GM21619 (cell line): ENCODE measurements at regions not wholly inside any gene's neighbourhood (a gene's known extent, or its start where the extent isn't known, plus 50 kb on each side); places are given as distances from the start of the nearest gene placed in this dataset.
A peak's percentile ranks its signal among the peaks of the same experiment; 100 is the strongest.

ENCODE experiments used
- ATAC-seq: cut with Tn5 transposase; IDR thresholded peaks from one replicate; pipeline ENCODE4 v1.9.1; 2021; ENCODE audit not compliant: unreplicated experiment

GRCh38 chr10:107409522-107409921, 245.0 kb upstream of the SORCS1 start:
- ATAC-seq = peak; percentile 88

GRCh38 chr10:107398115-107398514, 233.6 kb upstream of the SORCS1 start:
- no peak for ATAC-seq

DNA sequence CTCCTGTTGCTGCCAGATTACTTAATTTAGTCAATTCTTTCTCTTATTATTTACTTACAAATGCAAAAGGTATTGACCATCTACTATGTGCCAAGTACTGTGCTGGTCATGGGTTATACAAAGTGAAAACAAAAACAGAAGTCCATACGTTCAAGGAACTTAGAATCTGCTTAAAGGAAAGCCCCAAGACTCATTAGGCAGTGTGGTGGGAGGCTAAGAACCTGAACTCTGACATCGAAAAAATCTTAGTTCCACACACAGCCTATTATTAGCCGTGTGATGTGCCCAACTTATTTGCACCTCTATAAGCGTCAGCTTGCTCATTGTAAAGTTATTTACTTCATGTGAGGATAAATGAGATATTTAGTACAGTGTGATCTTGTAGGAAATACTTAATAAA, 227.4 kb upstream of the SORCS1 start:
- no peak for ATAC-seq

- ATAC-seq = no peak
These were observed 226.1 kb upstream of the SORCS1 start for GRCh38 chr10:107390563-107390962.

- no peak for ATAC-seq
These were observed 218.9 kb upstream of the SORCS1 start for GRCh38 chr10:107383357-107383756.

DNA sequence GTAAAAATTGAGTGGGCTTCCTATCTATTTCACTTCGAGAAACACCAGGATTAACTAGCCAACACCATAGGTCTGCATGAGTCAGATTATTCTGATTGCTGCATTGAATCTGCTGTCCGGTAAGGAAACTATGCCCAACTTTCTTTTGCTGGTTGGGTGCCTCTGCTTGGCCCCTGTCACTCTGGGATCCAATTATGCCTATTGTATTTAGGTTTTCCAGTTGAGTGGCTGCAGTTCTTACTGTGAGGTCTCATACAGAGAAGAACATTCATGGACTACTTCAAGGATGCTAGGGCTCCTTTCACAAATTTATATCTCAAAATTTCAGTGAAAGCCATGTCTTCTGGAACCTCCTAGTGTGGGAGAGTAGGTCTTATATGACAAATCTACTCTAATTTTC, 215.1 kb upstream of the SORCS1 start:
- no peak for ATAC-seq

- ATAC-seq = no peak
These were observed 207.3 kb upstream of the SORCS1 start for GRCh38 chr10:107371801-107372200.

GRCh38 chr10:107364872-107365271, 200.4 kb upstream of the SORCS1 start:
- ATAC-seq = no peak

- no peak for ATAC-seq
These were observed 197.8 kb upstream of the SORCS1 start for GRCh38 chr10:107362306-107362705.

GRCh38 chr10:107357033-107357432, 192.5 kb upstream of the SORCS1 start:
- ATAC-seq = no peak

- no peak for ATAC-seq
These were observed 191.9 kb upstream of the SORCS1 start for GRCh38 chr10:107356396-107356795.

DNA sequence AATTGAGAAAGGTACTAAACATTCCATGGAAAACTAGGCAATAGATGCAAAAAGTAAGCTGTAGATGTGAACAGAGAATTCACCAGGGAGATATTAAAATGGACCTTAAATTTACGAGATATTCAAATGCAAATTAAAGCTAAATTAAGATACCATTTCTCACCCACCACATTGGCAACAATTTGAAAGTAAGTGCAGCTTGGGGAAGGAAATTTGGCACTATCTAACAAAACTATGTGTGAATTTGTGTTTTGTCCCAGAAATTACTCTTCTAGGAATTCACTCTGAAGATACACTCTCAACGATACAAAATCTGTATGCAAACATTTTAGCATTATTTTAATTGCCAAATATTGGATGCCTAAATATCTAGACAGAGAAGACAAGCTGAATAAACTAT, 178.2 kb upstream of the SORCS1 start:
- no peak for ATAC-seq

GRCh38 chr10:107341281-107341680, 176.8 kb upstream of the SORCS1 start:
- ATAC-seq = no peak

DNA sequence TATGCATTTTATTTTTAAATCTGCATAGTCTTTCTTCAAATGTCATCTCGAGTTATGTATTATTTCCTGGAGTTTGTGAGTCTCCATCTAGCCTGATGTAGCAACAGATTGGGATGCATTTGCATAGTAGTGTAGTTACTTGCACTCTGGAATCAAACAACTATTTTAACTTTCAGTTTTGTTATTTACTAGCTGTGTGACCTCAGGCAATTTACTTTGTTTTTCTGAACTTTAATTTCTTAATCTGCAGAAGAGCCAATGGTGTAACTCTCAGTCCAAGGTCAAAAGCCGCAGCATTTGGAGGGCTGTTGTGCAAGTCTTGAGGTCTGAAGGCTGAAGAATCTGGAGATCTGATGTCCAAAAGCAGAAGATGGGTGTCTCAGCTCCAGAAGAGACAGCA, 175.8 kb upstream of the SORCS1 start:
- no peak for ATAC-seq

DNA sequence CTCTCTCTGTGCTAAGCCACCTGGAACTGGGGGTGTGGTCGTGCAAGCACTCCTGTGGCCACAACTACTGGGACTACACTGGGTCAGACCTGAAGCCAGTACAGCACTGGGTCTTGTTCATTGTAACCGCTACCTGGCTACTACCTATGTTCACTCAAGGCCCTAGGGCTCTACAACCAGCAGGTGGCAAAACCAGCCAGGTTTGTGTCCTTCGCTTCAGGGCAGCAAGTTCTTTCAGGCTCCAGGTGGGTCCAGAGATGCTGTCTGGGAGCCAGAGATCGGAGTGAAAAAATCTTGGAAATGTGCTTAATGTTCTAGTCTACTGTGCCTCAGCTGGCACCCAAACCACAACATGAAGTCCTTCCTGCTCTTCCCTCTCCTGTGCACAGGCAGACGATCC, 171.6 kb upstream of the SORCS1 start:
- no peak for ATAC-seq

DNA sequence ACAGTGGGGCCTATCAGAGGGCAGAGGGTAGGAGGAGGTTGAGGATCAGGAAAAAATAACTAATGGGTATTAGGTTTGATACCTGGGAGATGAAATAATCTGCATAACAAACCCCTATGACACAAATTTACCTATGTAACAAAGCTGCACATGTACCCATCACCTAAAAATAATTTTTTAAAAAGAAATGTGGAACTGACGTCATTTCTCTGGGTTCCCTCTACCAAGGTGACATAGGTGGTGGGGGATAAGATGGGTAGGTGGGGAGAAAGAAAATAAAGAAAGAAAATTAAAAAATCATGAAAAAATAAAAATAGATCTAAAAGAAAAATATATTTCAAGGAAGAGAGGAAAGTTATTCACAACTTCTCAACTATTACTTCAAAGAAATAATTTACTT, 153.1 kb upstream of the SORCS1 start:
- no peak for ATAC-seq

DNA sequence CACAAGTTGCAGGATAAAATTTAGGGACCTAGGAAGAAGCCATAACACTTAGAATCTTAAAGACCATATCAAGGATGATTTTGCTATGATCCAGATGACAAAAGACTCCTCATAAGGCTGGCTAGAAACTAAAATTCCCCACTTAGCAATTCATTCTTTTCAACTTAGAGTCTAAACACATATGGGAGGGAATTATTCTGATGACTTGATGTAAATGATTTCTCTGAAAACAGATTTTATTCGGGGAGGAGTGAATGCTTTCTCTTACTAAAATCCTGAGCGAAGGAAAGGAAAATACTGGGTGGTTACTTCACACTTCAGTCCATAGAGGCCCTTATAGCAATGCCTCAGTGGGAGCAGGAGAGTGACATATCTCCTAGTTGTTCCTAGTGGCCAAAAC, 138.7 kb upstream of the SORCS1 start:
- no peak for ATAC-seq

DNA sequence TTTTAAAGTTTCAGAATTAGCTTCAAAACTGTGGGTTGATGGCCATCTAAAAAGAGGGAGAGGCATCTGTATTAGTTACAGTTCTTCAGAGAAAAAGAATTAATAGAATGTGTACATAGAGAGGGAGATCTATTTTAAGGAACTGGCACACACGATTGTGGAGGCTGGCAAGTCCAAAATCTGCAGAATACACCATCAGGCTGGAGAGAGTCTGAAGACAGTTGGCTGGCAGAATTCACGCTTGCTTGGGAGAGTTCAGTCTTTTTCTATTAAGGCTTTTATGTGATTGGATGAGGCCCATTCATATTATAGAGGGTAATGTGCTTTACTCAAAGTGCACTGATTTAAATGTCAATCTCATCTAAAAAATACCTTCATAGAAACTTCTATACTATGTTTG, 135.1 kb upstream of the SORCS1 start:
- no peak for ATAC-seq

DNA sequence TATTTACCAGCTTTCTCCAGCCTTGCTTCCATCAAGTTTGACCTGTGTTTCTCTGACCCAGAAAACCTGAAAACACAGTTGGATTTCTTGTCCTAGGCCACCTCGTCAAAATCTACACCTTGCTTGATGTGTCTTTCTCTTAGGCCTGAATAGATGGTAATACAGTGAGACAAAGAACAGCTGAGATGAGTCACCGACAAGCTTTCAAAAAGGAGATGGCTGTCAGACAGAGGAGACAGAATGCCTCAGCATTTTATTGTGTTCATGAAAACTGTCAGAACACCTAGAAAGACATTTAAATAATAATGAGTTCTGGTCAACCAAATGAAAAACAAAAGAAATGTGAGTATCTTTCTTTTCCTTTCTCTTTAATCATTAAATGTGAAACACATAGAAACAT, 119.7 kb upstream of the SORCS1 start:
- no peak for ATAC-seq

DNA sequence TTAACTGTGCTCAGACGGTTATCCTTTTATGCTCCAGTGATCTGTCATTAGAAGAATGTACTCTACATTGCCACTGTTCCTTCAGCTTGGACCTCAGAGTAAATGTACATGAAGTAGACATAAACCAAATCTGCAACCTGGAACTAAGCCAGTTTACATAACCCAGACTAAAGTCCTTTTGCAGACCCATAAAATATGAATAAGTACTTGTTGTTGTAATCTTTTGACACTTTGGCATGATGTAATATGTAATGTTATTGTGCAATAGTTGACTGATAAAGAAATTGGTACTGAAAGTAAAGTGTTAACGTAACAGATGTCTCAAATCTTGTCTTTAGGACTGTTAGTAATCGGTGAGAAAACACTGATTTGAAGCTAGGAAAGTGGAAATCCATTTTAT, 115.8 kb upstream of the SORCS1 start:
- ATAC-seq = no peak

DNA sequence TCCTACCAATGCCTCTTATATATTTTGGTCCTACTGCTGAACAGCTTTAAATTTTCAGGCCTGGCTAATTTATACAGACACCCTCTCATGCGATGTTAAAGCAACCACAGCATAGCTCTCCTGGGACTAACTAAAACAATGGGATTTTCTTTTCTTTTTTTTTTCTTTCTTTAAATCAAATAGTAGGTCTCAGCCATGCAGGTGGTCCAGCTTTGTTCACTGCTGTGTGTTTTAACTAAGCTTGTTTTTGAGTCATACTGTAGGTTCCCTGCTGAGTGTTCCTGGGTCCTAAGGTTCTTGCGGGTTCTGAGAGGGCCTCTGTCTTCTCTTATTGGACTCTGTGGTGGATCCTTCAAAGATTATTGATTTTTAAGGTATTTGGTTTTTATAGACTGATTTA, 113.1 kb upstream of the SORCS1 start:
- ATAC-seq = no peak

DNA sequence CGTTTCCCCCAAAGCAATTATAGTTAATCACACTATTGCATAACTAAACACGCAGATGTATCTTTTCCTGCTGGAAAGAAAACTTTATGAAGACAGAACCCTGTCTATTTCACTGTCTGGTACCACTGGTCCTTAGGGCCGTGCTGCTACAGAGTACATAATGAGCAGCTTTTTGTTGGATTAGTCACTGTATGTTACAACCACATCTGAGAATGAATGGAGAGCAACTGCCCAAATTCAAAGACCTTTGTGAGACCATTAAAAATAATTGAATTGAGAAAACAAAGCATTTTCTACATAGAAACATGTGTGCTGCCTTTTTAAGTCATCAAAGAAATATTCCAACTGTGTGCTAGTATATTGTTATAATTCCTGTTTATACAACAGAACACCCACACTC, 111.3 kb upstream of the SORCS1 start:
- no peak for ATAC-seq

DNA sequence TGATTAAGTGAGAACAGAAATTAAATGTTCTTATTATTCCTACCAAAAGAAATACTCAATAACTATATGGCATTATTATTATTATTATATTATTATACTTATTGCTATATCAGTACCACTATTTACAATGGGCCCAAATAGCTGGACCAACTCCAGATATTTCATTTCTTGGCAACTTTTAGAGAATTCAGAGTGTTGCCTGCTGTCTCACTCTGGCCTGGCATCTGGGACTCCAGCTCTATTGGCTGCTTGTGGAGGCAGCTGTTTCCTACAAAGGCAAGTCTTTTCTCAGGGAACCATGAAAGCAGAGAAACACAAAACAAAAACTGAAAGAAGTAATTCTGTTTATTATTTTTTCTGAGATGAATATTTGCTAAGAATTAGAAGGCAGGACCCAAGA, 105.1 kb upstream of the SORCS1 start:
- ATAC-seq = no peak

- ATAC-seq = no peak
These were observed 100.2 kb upstream of the SORCS1 start for GRCh38 chr10:107264742-107265141.
